Lower leg skin (tissue), 3 donors: ENCODE measurements at regions not wholly inside any gene's neighbourhood (a gene's known extent, or its start where the extent isn't known, plus 50 kb on each side); places are given as distances from the start of the nearest gene placed in this dataset.

ENCODE experiments used
- CTCF ChIP-seq, 3 donors: fragments of 450-650 bp; IDR thresholded peaks; one replicate each; pipeline ENCODE4 v1.5.1; 2016; ENCODE audit warnings: antibody characterized with exemption in 3 of 3, mild to moderate bottlenecking in 3 of 3, moderate library complexity in 2 of 3
- POLR2A ChIP-seq, 2 donors: fragments of 450-650 bp; IDR thresholded peaks; one replicate each; pipeline ENCODE4 v1.6.1; 2016 to 2017; ENCODE audit warnings: antibody characterized with exemption in 2 of 2, mild to moderate bottlenecking in 1 of 2, moderate library complexity in 1 of 2

- no peak for TF ChIP-seq CTCF (IDR thresholded peaks at IDR 0.05)
- TF ChIP-seq POLR2A (IDR thresholded peaks at IDR 0.05) = no peak
These were observed 170.3 kb downstream of the MAF start for GRCh38 chr16:79430191-79430678.
